HUES6 (cell line): ENCODE measurements at regions not wholly inside any gene's neighbourhood (a gene's known extent, or its start where the extent isn't known, plus 50 kb on each side); places are given as distances from the start of the nearest gene placed in this dataset.

Experiments
- H3K27ac ChIP-seq: 2 replicates; pipeline ENCODE4 v1.7.0; 2013; ENCODE audit warnings: low read depth, mild to moderate bottlenecking, low read length, inconsistent platforms
- H3K27me3 ChIP-seq: 2 replicates; pipeline ENCODE4 v1.6.1; 2013; ENCODE audit warnings: low read length; ENCODE audit not compliant: control insufficient read depth, insufficient read depth
- H3K36me3 ChIP-seq: 2 replicates; pipeline ENCODE4 v1.6.1; 2013; ENCODE audit warnings: low read length; ENCODE audit not compliant: control insufficient read depth, insufficient read depth
- H3K4me1 ChIP-seq: 2 replicates; pipeline ENCODE4 v1.6.1; 2013; ENCODE audit warnings: low read length; ENCODE audit not compliant: control insufficient read depth, insufficient read depth
- H3K4me3 ChIP-seq: 2 replicates; pipeline ENCODE4 v1.5.1; 2013; ENCODE audit warnings: low read depth, low read length
- H3K9ac ChIP-seq: one replicate; pipeline ENCODE4 v1.6.1; 2013; ENCODE audit warnings: mild to moderate bottlenecking, low read length
- H3K9me3 ChIP-seq: 2 replicates; pipeline ENCODE4 v1.6.1; 2013; ENCODE audit warnings: low read depth, low read length; ENCODE audit not compliant: control insufficient read depth, insufficient read depth

DNA sequence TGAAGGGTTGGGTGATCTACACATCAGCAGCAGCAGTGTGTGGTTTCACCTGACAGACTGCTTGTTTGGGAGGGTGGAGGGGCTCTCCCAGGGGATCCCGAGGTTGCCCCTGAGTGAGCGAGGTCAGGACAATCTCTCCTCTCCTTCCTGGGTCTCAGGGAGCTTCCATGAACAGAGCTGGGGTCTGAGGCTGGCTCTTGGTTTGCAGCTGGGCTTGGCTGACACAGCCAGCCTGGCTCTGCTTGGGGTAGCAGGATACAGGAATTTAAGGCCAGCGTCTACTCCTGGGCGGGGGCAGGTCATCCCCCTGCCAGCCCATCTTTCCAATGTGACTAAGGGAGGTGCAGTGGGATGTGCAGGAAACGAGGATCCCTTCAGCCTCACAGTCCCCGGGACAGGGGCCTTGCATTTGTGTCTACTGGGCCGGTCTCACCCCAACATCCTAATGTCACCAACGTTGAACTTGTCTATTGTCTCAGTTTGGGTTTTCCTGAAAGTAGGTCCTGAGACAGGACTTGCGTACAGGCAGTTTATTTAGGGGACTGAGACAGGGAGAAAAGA, 262.6 kb upstream of the HDAC4 start:
- no peaks in the 10 kb centered on the region for H3K36me3 ChIP-seq
- no peaks in the 10 kb centered on the region; the same call in 1 of the 2 replicates for H3K4me1 ChIP-seq
- H3K9ac ChIP-seq: no peak overlapping the region
- no peaks in the 10 kb centered on the region for H3K27me3 ChIP-seq
- H3K9me3 ChIP-seq: no peaks in the 10 kb centered on the region
- H3K4me3 ChIP-seq: no peak overlapping the region
- H3K27ac ChIP-seq: no peak overlapping the region

DNA sequence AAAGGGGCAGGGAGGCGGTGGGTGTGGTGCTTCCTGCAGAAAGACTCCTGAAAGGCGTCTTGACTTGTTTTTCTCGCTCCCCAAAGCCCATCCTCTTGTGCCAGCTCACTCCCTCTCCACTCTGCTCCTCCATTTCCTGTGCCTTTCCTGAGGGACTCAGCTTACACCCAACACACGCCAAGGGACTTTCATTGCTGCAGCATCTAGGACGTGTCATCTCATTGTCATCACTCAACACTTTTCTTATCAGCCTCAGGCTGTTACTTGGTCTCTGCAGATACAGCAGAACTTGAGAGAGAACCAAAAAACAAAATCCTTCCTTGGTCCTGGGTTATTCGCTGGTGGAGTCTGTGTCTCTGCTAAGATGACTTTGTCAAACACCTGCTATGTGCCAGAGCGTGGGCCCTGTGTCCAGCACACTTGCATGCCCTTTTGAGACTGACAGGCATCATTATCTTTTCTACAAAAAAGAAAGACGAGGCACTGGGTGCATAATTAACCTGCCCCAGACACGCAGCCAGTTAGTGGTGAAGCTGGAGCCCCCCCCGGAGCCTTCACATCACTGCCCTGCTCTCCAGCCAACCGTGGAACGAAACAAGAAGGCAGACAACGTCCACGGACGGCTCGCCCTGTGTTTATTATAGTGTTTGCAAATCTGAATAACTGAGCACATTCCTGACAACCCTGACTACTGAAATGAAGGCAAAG, 261.7 kb upstream of the HDAC4 start:
- H3K4me3 ChIP-seq: no peak overlapping the region

DNA sequence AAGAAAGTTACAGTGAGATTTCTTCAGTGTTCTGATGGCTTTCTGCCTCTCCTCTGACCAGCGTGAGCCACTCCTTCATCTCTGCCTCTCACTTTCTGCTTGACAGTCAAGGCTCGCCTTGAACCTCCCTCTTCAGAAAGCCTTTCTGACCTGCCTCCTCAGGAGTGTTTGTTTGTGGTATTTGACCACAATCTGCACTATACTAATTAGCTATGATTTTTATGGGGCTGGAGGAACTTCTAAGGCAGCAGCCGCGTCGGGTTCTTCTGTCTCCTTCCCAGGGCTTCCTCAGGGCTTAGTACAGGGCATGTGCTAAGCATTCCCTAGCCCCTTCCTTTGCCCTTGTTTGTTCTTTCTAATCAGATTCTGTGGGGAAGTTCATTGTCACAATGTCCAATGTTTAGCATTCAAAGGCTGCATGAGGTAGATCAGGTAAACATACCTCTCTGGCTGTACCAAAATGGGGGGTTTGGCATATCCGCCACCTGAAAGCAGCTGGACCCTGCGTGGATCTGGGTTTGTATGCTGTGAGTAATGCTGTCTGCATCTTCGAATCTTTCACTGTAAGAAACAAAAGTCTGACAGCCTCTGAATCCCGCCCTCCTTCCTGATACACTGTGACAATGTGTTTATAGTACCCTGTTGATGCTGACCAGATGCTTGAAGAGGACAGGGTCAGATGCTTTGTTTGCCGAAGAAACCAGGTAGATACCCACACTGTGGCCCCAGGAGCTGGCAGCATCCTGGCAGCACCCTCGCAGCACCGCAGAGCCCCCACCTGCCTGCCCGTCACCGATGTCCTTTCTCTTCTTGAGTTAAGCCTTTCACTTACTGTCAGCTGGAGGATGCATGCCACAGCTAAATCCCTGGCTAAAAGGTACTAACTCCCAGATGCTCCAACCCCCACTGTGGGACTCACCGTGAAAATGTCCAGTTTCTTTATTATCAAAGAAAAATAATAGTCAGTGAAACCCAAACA, 260.8 kb upstream of the HDAC4 start:
- no peaks in the 10 kb centered on the region for H3K9me3 ChIP-seq
- H3K4me3 ChIP-seq: no peak overlapping the region
- no peaks in the 10 kb centered on the region for H3K36me3 ChIP-seq
- no peak overlapping the region for H3K27ac ChIP-seq
- no peaks in the 10 kb centered on the region; the same call in 1 of the 2 replicates for H3K4me1 ChIP-seq
- no peaks in the 10 kb centered on the region for H3K27me3 ChIP-seq
- no peak overlapping the region for H3K9ac ChIP-seq

More for the DNA sequence above, 261.7 kb upstream of the HDAC4 start:
- H3K9me3 ChIP-seq: no peaks in the 10 kb centered on the region
- H3K27ac ChIP-seq: no peak overlapping the region
- no peaks in the 10 kb centered on the region for H3K36me3 ChIP-seq
- H3K4me1 ChIP-seq: no peaks in the 10 kb centered on the region; the same call in 1 of the 2 replicates
- no peak overlapping the region for H3K9ac ChIP-seq
- H3K27me3 ChIP-seq: no peaks in the 10 kb centered on the region

DNA sequence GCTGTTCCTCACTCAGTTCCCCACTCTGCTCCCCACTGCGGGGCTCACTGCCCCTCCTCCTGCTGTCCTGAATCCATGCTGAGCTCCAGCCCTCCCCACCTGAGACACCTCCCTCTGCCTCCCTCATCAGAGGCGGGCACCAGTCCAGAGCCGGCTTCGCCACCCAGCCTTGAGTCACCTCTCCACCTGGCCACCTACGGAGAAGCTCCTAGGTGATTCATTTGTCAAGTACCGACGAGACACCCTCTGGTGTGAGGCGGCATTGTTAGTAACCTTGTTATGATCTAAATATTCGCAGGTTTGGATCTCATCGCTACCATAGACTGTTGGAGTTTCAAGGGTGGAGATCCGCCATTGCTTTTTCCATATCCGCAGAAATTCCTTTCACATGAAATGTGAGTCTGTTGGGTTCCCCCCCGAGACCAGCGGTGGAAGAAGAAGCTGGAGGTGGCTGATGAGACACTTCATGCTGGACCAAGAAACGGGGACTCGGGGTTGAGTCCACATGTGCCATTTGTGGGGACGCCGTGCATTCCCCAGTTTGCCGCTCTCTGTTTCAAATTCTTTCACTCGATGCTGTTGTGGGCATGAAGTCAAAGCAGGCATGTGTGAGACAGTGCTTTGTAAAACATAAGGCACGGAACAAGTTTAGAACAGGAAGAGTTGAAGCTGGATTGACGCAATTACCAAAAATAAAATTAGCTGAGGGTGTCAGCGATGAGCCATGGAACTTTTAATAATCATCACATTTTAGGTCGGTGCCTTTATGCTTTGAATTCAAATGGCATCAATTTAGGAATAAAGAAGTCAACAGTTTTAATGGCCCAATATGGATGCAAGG, 259.8 kb upstream of the HDAC4 start:
- Histone ChIP-seq H3K27ac (no peak overlapping the region), H3K4me3 (no peak overlapping the region), H3K9me3 (no peaks in the 10 kb centered on the region), H3K36me3 (no peaks in the 10 kb centered on the region), H3K9ac (no peak overlapping the region), H3K4me1 (no peaks in the 10 kb centered on the region; the same call in 1 of the 2 replicates), H3K27me3 (no peaks in the 10 kb centered on the region)

DNA sequence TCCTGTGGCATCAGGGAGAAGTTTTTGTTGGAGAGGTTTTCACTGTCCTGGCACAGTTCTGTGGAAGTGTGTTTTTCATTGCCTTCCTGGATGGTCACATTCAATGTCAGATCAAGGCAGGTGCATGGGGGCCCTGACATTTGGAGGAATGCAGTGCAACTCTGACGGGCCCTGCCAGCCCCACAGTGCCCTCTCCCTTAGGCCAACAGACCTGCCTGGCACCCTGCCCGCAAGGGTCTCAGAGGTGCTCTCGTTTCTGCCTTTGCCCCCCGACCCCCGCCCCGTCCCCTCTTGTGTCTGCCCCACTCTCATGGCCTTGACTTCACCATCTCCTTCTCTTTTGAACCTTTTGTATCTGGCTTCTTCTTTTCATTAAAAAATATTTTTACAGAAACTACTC, 257.2 kb upstream of the HDAC4 start:
- H3K9me3 ChIP-seq: no peaks in the 10 kb centered on the region
- H3K36me3 ChIP-seq: no peaks in the 10 kb centered on the region
- no peaks in the 10 kb centered on the region for H3K27me3 ChIP-seq
- H3K4me3 ChIP-seq: no peak overlapping the region
- H3K27ac ChIP-seq: no peak overlapping the region
- H3K4me1 ChIP-seq: no peaks in the 10 kb centered on the region; the same call in 1 of the 2 replicates
- H3K9ac ChIP-seq: no peak overlapping the region

DNA sequence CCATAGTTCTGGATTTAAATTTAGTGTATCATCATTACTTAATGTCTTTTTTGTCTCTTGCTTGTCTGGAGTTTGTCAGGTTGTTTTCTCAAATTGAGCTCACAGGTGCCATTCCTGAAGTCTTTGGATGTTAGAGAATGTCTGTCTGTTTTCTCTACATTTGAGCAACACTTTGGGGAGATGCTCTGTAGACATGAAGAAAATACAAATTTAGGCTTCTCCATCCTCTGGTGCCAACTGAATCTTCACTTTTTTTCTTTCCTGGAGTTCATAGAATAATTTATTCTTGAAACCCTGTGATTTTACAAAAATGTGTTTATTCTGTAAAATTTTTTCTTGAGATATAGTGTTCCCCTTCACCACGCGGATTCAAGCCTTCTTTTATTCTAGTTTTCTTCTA, 256.4 kb upstream of the HDAC4 start:
- Histone ChIP-seq H3K4me3 (no peak overlapping the region), H3K27ac (no peak overlapping the region), H3K4me1 (no peaks in the 10 kb centered on the region; the same call in 1 of the 2 replicates), H3K36me3 (no peaks in the 10 kb centered on the region), H3K9ac (no peak overlapping the region), H3K27me3 (no peaks in the 10 kb centered on the region), H3K9me3 (no peaks in the 10 kb centered on the region)

DNA sequence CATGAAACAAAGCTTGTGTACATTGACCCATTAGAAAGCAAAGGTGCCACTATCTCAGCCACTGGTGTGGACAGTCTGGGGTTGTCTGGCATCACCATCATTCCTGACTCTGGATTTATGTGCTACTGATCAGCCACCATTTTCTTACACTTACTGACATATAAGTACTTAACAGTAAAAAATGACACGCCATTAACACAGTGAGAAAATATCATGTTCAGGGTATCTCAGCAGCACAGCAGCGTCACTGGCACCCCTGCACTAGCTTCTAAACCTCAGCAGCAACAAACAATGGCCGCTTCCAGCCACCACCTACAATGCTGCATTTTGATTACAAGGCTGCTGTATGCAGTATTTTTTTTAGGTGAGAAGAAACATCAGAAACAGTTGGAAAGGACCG, 253.4 kb upstream of the HDAC4 start:
- Histone ChIP-seq H3K9me3 (peaks cover 3% of the 10 kb centered on the region; the same call in 1 of the 2 replicates), H3K27me3 (no peaks in the 10 kb centered on the region), H3K9ac (no peak overlapping the region), H3K27ac (no peak overlapping the region), H3K4me1 (no peaks in the 10 kb centered on the region), H3K36me3 (no peaks in the 10 kb centered on the region), H3K4me3 (no peak overlapping the region)

DNA sequence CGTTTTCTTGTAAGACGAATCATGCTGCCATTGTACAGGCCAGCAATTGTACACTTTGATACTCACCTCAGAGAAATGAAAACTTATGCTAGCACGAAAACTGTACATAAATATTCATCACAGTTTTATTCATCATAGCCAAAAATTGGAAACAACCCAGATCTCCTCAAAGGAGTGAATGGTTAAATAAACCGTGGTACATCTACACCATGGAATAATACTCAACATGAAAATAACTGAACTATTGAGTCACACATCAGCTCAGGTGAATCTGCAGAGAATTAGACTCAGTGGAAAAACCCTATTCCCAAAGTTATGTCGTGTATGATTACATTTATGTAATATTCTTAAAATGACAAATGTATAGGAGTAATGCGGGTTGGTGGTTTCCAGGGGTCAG, 251.0 kb upstream of the HDAC4 start:
- Histone ChIP-seq H3K4me1 (no peaks in the 10 kb centered on the region), H3K36me3 (no peaks in the 10 kb centered on the region), H3K9ac (no peak overlapping the region), H3K9me3 (peaks cover 4% of the 10 kb centered on the region; the same call in 1 of the 2 replicates), H3K4me3 (no peak overlapping the region), H3K27me3 (no peaks in the 10 kb centered on the region), H3K27ac (no peak overlapping the region)

DNA sequence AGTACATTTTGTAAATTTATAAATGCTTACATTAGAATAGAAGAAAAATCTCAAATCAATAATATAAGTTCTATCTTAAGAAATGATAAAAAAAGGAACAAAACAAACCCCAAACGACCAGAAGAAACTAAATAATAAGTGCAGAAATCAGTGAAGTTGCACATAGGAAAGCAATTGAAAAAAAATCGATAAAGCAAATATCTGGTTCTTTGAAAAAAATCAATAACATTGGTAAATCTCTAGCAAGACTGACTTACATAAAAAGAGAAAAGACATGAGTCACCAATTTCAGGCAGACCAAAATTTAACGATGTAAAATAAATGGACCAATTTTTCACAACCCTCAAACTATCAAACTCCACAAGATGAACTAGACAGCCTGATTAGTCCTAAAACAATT, 249.9 kb upstream of the HDAC4 start:
- H3K9ac ChIP-seq: no peak overlapping the region
- no peaks in the 10 kb centered on the region for H3K36me3 ChIP-seq
- H3K4me3 ChIP-seq: no peak overlapping the region
- H3K27me3 ChIP-seq: no peaks in the 10 kb centered on the region
- H3K9me3 ChIP-seq: peaks cover 4% of the 10 kb centered on the region; the same call in 1 of the 2 replicates
- no peaks in the 10 kb centered on the region for H3K4me1 ChIP-seq
- no peak overlapping the region for H3K27ac ChIP-seq

DNA sequence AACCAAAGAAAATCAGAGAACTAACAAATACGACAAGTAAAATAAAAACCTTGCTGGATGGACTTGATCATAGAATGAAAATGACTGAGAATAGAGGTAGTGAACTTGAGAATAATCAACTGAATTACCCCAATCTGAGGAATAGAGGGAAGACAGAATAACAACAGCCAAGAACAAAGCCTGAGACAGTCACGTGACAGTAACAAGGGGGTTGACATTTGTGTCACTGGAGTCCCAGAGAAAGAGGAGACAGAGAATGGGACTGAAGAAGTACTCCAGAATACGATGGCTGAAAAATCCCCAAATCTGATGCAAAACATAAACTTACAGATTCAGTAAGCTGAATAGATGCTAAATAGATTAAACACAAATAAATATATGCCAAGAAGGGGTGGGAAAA, 248.5 kb upstream of the HDAC4 start:
- Histone ChIP-seq H3K9me3 (peaks cover 4% of the 10 kb centered on the region; the same call in 1 of the 2 replicates), H3K36me3 (no peaks in the 10 kb centered on the region), H3K4me3 (no peak overlapping the region), H3K27ac (no peak overlapping the region), H3K27me3 (no peaks in the 10 kb centered on the region), H3K4me1 (no peaks in the 10 kb centered on the region), H3K9ac (no peak overlapping the region)
